GM12878 (cell line): ENCODE measurements at regions not wholly inside any gene's neighbourhood (a gene's known extent, or its start where the extent isn't known, plus 50 kb on each side); places are given as distances from the start of the nearest gene placed in this dataset.

Experiments
- CHD2 ChIP-seq: IDR thresholded peaks from 2 replicates; pipeline ENCODE4 v1.6.1; 2011; ENCODE audit warnings: low read depth, low read length, improper control_type of control experiment, borderline replicate concordance
- ESRRA ChIP-seq: IDR thresholded peaks from 2 replicates; pipeline ENCODE4 v1.6.1; 2012; ENCODE audit warnings: mild to moderate bottlenecking, low read length, improper control_type of control experiment
- NRF1 ChIP-seq: conservative IDR thresholded peaks from 2 replicates; pipeline ENCODE4 v1.6.1; 2011; ENCODE audit warnings: mild to moderate bottlenecking, low read depth, low read length, improper control_type of control experiment
- YY1 ChIP-seq: IDR thresholded peaks from 2 replicates; pipeline ENCODE4 v1.6.1; 2011; ENCODE audit warnings: low read depth, mild to moderate bottlenecking, low read length

DNA sequence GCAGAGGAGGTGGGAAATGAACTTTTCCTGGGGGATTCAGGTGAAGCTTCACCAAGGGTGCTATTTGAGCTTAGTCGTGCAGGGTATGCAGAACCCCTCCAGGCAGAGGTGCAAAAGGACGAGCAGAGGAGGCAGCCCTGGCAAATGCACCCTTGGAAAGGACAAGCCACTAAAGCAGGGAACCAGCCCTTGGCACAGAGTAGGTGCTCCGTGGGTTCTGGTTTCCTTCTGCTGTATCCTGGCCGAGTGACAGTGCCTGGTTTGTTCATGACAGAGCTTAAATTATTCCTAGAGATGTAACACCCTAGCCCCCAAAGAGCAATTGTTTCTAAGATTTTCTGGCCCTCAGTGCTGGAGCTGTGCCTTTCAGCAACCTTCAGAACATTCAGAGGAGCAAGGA is 73.4 kb upstream of the SYT6 start:
- no peak for TF ChIP-seq ESRRA
- TF ChIP-seq CHD2: no peak
- no peak for TF ChIP-seq YY1
- no peak for TF ChIP-seq NRF1
